ENCODE measurements at regions not wholly inside any gene's neighbourhood (a gene's known extent, or its start where the extent isn't known, plus 50 kb on each side); places are given as distances from the start of the nearest gene placed in this dataset.

DNA sequence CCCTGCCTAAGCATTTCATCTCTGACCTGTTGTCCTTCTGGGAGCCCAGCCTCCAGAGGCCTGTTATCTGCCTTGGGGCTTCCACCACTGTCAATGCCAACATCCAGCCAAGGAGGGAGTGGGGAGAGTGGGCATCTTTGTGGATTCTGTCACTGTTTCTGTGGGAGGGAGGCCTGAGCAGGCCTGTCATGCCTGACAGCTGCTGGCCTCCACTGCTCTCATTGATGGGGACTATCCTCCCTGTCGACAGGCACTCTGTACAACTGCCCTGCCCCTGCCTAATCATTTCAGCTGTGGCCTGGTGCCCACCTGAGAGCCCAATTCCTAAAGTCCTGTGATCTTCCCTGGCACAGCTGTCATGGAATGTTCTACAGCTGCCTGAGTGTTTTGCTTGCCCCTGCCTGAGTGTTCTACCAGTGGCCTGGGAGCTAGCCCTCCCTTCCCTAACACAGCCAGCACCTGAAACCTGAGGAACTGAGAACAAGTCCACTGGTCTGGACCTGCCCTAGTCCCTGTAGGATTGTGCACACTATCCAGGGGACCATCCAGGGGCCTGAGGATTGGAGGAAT is 145.3 kb downstream of the FAM83B start:
- Mint-ChIP-seq H3K4me1 (no peaks in the 10 kb centered on the region), H3K36me3 (ENCODE audit: low read depth) (no peaks in the 10 kb centered on the region), H3K4me3 (no peak overlapping the region), H3K27ac (no peak overlapping the region), H3K27me3 (no peaks in the 10 kb centered on the region)
- DNase-seq: no peak
- ATAC-seq: no peak
- no peaks in the 10 kb centered on the region for H3K9me3 ChIP-seq (ENCODE audit: control insufficient read depth, low read length, poor library complexity, severe bottlenecking)

DNA sequence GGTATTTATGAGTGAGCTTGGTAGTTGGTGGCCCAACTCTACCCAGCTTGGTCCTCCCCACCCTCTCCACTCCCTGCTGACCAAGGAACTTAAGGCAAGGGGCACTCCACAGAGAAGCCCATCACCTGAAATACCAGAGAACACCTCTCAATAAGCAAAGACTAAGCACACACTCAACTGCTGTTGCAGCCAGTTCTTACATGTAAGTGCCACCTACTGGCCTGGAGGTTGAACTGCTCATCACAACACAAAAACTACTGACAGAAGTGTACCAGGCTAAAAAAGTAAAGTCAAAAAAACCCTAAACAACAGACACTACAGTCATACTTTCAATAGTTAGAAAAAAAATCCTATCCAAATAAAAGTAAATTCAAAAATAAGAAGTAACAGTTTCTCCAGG is 146.2 kb downstream of the FAM83B start:
- H3K27ac Mint-ChIP-seq: no peak overlapping the region

DNA sequence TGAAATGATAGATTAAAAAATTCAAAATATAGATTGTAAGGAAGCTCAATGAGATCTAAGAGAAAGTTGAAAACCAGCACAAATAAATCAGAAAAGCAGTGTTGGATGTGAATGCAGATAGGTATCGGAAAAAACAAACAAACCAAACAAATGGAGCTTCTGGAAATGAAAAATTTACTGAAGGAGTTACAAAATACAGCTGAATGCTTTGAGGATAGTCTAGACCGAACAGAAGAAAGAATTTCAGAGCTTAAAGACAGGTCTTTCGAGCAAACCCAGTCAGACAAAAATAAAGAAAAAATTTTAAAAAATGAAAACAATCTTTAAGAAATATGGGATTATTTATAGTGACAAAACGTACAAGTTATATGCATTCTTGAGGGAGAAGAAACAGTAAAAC is 146.7 kb downstream of the FAM83B start:
- Mint-ChIP-seq H3K27me3 (no peaks in the 10 kb centered on the region), H3K36me3 (ENCODE audit: low read depth) (no peaks in the 10 kb centered on the region), H3K4me3 (no peak overlapping the region), H3K27ac (no peak overlapping the region), H3K4me1 (no peaks in the 10 kb centered on the region)
- DNase-seq: no peak
- no peak for ATAC-seq
- H3K9me3 ChIP-seq (ENCODE audit: control insufficient read depth, low read length, poor library complexity, severe bottlenecking): no peaks in the 10 kb centered on the region

More for the DNA sequence above, 146.2 kb downstream of the FAM83B start:
- DNase-seq (no peak), ATAC-seq (no peak)
- H3K9me3 ChIP-seq (ENCODE audit: control insufficient read depth, low read length, poor library complexity, severe bottlenecking): no peaks in the 10 kb centered on the region
- H3K4me1 Mint-ChIP-seq: no peaks in the 10 kb centered on the region
- no peaks in the 10 kb centered on the region for H3K27me3 Mint-ChIP-seq
- no peaks in the 10 kb centered on the region for H3K36me3 Mint-ChIP-seq (ENCODE audit: low read depth)
- H3K4me3 Mint-ChIP-seq: no peak overlapping the region

DNA sequence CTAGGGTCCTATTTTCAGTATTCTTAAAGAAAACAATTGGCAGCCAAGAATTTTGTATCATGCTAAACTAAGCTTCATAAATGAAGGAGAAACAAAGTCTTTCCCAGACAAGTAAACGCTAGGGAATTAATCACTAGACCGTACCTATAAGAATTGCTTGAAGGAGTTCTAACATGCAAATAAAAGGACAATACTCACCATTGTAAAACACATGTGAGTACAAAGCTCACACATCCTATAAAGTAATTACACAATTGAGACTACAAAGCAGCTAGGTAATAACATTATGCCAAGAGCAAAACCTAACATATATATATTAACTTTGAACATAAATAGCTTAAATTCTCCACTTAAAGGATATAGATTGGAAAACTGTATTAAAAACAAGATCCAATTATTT is 147.4 kb downstream of the FAM83B start:
- H3K36me3 Mint-ChIP-seq (ENCODE audit: low read depth): no peaks in the 10 kb centered on the region
- ATAC-seq: no peak
- no peaks in the 10 kb centered on the region for H3K27me3 Mint-ChIP-seq
- H3K4me3 Mint-ChIP-seq: no peak overlapping the region
- no peak for DNase-seq
- H3K4me1 Mint-ChIP-seq: no peaks in the 10 kb centered on the region
- H3K27ac Mint-ChIP-seq: no peak overlapping the region
- H3K9me3 ChIP-seq (ENCODE audit: control insufficient read depth, low read length, poor library complexity, severe bottlenecking): no peaks in the 10 kb centered on the region

DNA sequence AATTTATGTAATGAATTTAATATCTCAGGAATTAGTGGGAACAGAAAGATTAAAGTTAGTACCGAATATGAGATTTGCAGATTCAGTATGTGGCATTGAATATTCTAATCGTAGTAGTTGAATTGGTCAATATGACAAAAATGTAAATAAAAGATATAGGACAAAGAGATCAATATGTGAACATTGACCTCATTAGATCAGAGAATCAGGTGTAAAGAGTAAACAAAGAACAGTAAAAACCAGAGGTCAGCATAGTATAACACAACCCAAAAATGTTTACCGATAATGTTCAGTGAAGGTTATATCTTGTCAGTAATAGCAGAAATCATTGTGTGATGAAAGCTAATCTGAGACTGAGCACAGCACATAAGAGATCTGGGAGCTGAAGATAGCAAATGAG is 152.0 kb downstream of the FAM83B start:
- Mint-ChIP-seq H3K4me3 (no peak overlapping the region), H3K27ac (no peak overlapping the region), H3K4me1 (no peaks in the 10 kb centered on the region), H3K36me3 (ENCODE audit: low read depth) (no peaks in the 10 kb centered on the region), H3K27me3 (no peaks in the 10 kb centered on the region)
- H3K9me3 ChIP-seq (ENCODE audit: control insufficient read depth, low read length, poor library complexity, severe bottlenecking): no peaks in the 10 kb centered on the region
- no peak for ATAC-seq
- DNase-seq: no peak

DNA sequence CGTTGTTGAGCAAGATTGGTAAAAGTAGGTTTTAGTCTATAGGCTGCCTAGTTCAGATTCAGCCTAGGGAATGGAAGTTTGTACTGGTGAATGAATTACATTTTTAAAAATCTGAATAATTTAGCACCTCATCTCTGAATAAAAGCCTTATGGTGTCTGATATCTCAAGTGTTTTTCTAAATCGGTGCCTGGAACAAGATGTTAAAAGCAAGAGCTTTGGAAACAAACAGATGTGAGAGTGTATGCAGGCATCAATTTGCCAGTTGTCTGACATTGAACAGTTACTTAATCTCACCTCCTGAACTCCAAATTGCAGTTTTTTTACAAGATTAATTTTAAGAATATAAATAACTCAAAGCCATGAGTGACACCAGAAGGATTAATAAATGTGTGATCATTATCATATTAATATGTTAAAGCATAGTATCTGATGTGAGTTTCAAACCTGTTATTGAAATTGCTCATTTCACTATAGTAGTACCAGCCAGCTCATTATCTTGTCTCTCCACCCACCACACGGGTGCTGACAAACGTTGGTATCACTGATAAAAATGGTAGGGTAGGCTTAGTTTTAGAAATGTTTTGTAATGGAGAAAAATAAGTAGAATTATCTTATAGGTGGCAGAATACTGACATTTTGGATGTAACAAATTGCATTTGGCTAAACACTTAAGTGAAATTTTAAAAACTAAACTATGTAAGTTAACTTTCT is 157.3 kb downstream of the FAM83B start:
- DNase-seq: no peak
- no peaks in the 10 kb centered on the region for H3K9me3 ChIP-seq (ENCODE audit: control insufficient read depth, low read length, poor library complexity, severe bottlenecking)
- Mint-ChIP-seq H3K4me3 (no peak overlapping the region), H3K4me1 (no peaks in the 10 kb centered on the region), H3K36me3 (ENCODE audit: low read depth) (no peaks in the 10 kb centered on the region), H3K27ac (no peak overlapping the region), H3K27me3 (no peaks in the 10 kb centered on the region)
- no peak for ATAC-seq

DNA sequence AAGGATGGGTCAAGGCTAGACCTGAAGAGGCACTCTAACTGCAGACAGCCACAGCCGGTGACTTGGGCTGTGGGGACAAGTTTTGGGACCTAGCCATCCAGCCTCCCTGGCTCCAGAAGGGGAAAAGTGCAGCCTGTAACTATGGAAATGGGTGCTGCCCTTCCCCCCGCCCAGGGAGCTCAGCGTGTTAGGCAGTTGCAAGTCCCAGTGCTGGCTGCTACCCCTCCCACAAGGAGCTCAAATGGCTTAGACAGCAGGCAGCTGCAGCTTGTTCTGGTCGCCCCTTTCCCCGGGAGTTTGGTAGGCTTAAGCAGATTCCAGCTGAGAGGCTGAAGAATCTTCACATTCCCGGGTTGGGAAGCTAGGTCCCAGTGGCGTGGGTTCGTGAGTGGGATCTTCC is 162.6 kb downstream of the FAM83B start:
- ATAC-seq (no peak), DNase-seq (no peak)
- H3K27me3 Mint-ChIP-seq: no peaks in the 10 kb centered on the region
- H3K4me3 Mint-ChIP-seq: no peak overlapping the region
- no peak overlapping the region for H3K27ac Mint-ChIP-seq
- H3K36me3 Mint-ChIP-seq (ENCODE audit: low read depth): no peaks in the 10 kb centered on the region
- no peaks in the 10 kb centered on the region for H3K9me3 ChIP-seq (ENCODE audit: control insufficient read depth, low read length, poor library complexity, severe bottlenecking)
- H3K4me1 Mint-ChIP-seq: no peaks in the 10 kb centered on the region

DNA sequence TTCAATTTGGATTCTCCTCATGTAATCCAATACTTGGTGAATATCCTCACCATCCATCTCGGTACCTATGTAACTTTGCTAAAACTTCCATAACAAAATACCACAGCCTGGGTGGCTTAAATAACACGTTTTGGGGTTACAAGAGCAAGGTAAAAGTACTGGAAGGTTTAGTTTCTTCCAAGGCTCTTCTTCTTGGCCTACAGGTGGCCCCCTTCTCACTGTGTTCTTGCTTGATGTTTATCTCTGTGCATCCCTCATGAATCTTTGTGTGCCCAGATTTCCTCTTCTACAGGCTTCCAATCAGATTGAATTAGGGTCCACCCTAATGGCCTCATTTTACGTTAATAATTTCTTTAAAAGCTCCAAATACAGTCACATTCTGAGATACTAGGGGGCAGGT is 163.3 kb upstream of the HCRTR2 start:
- H3K9me3 ChIP-seq (ENCODE audit: control insufficient read depth, low read length, poor library complexity, severe bottlenecking): no peaks in the 10 kb centered on the region
- H3K27me3 Mint-ChIP-seq: no peaks in the 10 kb centered on the region
- ATAC-seq (no peak), DNase-seq (no peak)
- no peak overlapping the region for H3K27ac Mint-ChIP-seq
- H3K36me3 Mint-ChIP-seq (ENCODE audit: low read depth): no peaks in the 10 kb centered on the region
- no peaks in the 10 kb centered on the region for H3K4me1 Mint-ChIP-seq
- no peak overlapping the region for H3K4me3 Mint-ChIP-seq

DNA sequence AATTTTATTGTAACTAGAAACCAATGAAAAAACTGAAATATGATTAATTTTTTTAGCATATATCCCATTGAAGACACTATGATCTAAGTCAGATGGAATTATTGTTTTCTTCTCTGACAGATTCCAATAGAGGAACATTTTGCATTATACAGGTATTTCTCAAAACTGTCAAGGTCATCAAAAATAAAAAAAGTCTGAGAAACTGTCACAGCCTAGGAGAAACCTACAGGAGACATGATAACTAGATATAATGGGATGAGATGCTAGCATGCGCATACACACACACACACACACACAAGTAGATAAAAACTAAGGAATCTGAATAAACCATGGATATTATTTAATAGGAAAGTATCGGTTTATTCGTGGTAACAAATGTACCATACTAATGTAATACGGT is 161.9 kb upstream of the HCRTR2 start:
- Mint-ChIP-seq H3K36me3 (ENCODE audit: low read depth) (no peaks in the 10 kb centered on the region), H3K4me1 (no peaks in the 10 kb centered on the region), H3K27ac (no peak overlapping the region), H3K4me3 (no peak overlapping the region), H3K27me3 (no peaks in the 10 kb centered on the region)
- no peaks in the 10 kb centered on the region for H3K9me3 ChIP-seq (ENCODE audit: control insufficient read depth, low read length, poor library complexity, severe bottlenecking)
- ATAC-seq: no peak
- no peak for DNase-seq

DNA sequence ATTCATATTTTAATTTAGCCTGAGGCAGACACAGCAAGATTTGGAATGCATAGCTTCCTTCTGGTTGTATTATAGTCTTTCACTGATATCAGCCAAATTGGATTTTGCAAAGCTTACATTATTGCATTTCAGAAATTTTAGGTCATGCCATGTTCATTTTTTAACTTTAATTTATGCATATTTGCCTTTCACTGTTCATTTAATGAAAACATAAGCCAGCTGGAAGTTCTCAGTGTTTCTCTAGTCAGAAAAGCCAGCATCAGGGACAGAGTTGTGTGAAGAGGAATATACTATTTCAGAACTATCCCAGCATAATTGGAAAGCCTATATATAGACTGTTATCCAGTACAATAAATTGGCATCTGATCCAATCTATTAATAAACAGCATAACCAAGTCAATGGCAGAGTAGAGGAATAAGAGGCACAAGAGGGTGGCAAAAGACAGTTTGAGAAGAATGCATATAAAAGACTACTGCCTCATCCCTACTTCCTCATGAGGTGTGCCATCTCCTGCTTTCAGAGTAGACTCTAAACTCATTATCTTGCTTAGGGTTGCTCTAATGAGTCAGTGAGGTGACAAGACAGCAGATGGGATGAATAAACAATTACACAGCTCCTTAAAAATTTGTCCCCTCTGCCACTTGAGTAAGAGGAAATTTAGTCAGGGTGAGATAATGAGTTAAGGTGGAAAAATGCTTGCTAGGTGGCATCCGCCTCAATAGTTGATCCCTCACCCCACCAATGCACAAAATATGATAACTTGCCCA is 159.8 kb upstream of the HCRTR2 start:
- Mint-ChIP-seq H3K27me3 (no peaks in the 10 kb centered on the region), H3K4me1 (no peaks in the 10 kb centered on the region), H3K4me3 (no peak overlapping the region), H3K36me3 (ENCODE audit: low read depth) (no peaks in the 10 kb centered on the region), H3K27ac (no peak overlapping the region)
- no peak for ATAC-seq
- no peak for DNase-seq
- no peaks in the 10 kb centered on the region for H3K9me3 ChIP-seq (ENCODE audit: control insufficient read depth, low read length, poor library complexity, severe bottlenecking)

DNA sequence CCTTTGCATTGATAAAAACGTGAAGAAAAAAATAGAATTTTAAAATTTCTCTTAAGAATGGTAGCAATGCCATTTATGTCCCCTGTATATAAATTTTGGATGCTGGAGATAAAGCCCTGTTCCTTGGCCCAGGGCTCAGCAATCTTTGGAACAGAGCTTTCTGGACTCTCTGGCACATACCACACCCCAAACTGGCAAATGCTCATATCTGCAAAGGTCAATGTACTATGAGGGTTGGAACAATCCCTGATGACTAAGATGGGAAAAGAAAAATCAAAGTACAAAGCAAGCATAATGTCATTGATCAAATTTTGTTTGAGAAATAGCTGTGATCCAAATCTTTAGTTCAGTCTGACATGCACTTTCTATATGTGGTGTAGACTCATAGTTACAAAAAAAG is 158.1 kb upstream of the HCRTR2 start:
- ATAC-seq: no peak

DNA sequence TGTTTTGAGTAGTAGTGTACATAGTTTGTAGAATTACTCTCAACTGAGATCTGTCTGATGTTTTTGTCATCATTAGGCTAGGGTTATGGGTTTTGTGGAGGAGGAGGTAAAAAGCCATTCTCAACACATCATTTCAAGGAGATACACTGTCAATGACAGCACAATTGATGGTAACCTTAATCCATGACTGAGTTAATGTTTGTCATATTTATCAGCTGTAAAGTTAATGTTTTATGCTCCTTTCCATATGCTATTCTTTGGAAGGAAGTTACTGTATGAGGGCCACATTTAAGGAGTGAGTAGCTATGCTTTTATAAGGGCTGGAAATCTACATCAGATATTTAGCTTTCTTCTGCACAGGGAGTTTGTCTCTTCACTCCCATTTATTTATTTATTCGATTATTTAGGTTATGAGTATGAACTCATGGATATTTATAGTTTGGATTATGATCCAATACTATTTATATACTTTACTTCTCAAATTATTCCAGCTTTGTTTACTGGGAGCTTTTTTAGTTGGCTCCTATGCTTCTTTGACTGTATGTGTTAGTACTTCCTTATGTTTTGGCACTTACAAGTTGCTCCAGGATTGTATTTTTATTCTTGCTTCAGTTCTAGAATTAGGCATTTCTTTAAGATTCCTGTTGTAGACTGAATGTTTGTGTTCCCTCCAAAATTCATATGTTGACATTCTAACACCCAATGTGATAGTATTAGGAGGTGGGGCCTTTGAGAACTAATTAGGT is 156.6 kb upstream of the HCRTR2 start:
- H3K4me1 Mint-ChIP-seq: no peaks in the 10 kb centered on the region

More for the DNA sequence above, 158.1 kb upstream of the HCRTR2 start:
- no peak for DNase-seq
- Mint-ChIP-seq H3K4me1 (no peaks in the 10 kb centered on the region), H3K4me3 (no peak overlapping the region), H3K27ac (no peak overlapping the region), H3K27me3 (no peaks in the 10 kb centered on the region), H3K36me3 (ENCODE audit: low read depth) (no peaks in the 10 kb centered on the region)
- H3K9me3 ChIP-seq (ENCODE audit: control insufficient read depth, low read length, poor library complexity, severe bottlenecking): no peaks in the 10 kb centered on the region

DNA sequence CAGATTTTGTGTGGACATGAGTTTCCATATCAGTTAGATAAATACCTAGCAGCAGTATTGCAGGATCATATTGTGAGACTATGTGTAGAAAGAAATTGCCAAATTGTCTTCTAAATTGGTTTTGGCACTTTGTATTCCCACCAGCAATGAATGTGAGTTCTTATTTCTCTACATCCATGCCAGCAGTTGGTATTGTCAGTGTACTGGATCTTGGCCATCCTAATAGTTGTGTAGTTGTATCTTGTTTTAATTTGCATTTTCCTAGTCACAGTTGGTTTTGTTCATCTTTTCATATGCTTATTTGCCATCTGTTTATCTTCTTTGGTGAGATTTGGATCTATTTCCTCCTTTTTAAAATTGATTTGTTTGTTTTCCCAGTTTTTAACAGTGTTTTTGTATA is 154.7 kb upstream of the HCRTR2 start:
- no peaks in the 10 kb centered on the region for H3K9me3 ChIP-seq (ENCODE audit: control insufficient read depth, low read length, poor library complexity, severe bottlenecking)
- Mint-ChIP-seq H3K4me3 (no peak overlapping the region), H3K27ac (no peak overlapping the region), H3K4me1 (no peaks in the 10 kb centered on the region), H3K27me3 (no peaks in the 10 kb centered on the region), H3K36me3 (ENCODE audit: low read depth) (no peaks in the 10 kb centered on the region)
- DNase-seq (no peak), ATAC-seq (no peak)

More for the DNA sequence above, 156.6 kb upstream of the HCRTR2 start:
- H3K27ac Mint-ChIP-seq: no peak overlapping the region
- no peaks in the 10 kb centered on the region for H3K36me3 Mint-ChIP-seq (ENCODE audit: low read depth)
- no peak for ATAC-seq
- H3K27me3 Mint-ChIP-seq: no peaks in the 10 kb centered on the region
- H3K4me3 Mint-ChIP-seq: no peak overlapping the region
- H3K9me3 ChIP-seq (ENCODE audit: control insufficient read depth, low read length, poor library complexity, severe bottlenecking): no peaks in the 10 kb centered on the region
- no peak for DNase-seq

All from T-helper 17 cell (primary cell).